Left ventricle myocardium superior (tissue), 1 donor: ENCODE measurements at regions not wholly inside any gene's neighbourhood (a gene's known extent, or its start where the extent isn't known, plus 50 kb on each side); places are given as distances from the start of the nearest gene placed in this dataset.
A peak's percentile ranks its signal among the peaks of the same experiment; 100 is the strongest.
"Not testable (repeated sequence)": the region's sequence is repeated elsewhere in the genome, so short reads cannot be mapped to it uniquely, and the experiment has no call there.

Experiments used
- ATAC-seq: fragments of 200-7000 bp; cut with Tn5 transposase; one replicate; pipeline ENCODE4 v1.9.1; 2020; ENCODE audit warnings: mild to moderate bottlenecking, moderate library complexity
- DNase-seq: peaks from one replicate; pipeline ENCODE4 v3.0.0-alpha.2; 2020
- intact Hi-C: fragments of 100-400 bp; cut with micrococcal nuclease; formaldehyde crosslinking; loops from one replicate; pipeline ENCODE4 v1.11.0; 2022
- donor health status: DM: no; HTN: yes; CAD: no; lungs with severe emphysema.

- intact Hi-C loops, result no loop called here
- ATAC-seq (peak; percentile 62), DNase-seq (peak; percentile 43)
Observed at GRCh38 chr3:137191133-137191923, 233.5 kb downstream of the IL20RB start.

GRCh38 chr3:137191951-137192350 lies 234.2 kb downstream of the IL20RB start:
- no peak for ATAC-seq
- intact Hi-C loops, result no loop called here

GRCh38 chr3:137194301-137194700 lies 236.5 kb downstream of the IL20RB start:
- DNase-seq (no peak), ATAC-seq (no peak)
- intact Hi-C loops, result no loop called here

More at GRCh38 chr3:137191951-137192350, 234.2 kb downstream of the IL20RB start:
- no peak for DNase-seq

- DNase-seq, intact Hi-C loops: not testable (repeated sequence)
Observed at GRCh38 chr3:137198374-137198773, 240.6 kb downstream of the IL20RB start.

GRCh38 chr3:137199678-137200077 lies 241.9 kb downstream of the IL20RB start:
- no peak for DNase-seq
- intact Hi-C loops, result no loop called here
- no peak for ATAC-seq

More at GRCh38 chr3:137198374-137198773, 240.6 kb downstream of the IL20RB start:
- ATAC-seq, result not testable (repeated sequence)

GRCh38 chr3:137201066-137201465 lies 243.3 kb downstream of the IL20RB start:
- intact Hi-C loops, result no loop called here
- no peak for ATAC-seq
- no peak for DNase-seq

GRCh38 chr3:137202941-137203340 lies 245.2 kb downstream of the IL20RB start:
- DNase-seq (no peak), ATAC-seq (no peak)
- intact Hi-C loops, result no loop called here

GRCh38 chr3:137204409-137204808 lies 246.6 kb downstream of the IL20RB start:
- no peak for DNase-seq
- ATAC-seq, result no peak
- intact Hi-C loops, result no loop called here

GRCh38 chr3:137205394-137206045 lies 247.7 kb downstream of the IL20RB start:
- ATAC-seq (no peak), DNase-seq (no peak)
- intact Hi-C loops, result no loop called here

- ATAC-seq (no peak), DNase-seq (no peak)
- intact Hi-C loops, result no loop called here
Observed at GRCh38 chr3:137207616-137208015, 249.8 kb downstream of the IL20RB start.

- intact Hi-C loops, result no loop called here
- DNase-seq, result no peak
- ATAC-seq, result no peak
Observed at GRCh38 chr3:137217733-137218132, 259.9 kb downstream of the IL20RB start.

- ATAC-seq (no peak), DNase-seq (no peak)
- intact Hi-C loops, result no loop called here
Observed at GRCh38 chr3:137219801-137220445, 262.1 kb downstream of the IL20RB start.

- intact Hi-C loops, result no loop called here
- DNase-seq (no peak), ATAC-seq (no peak)
Observed at GRCh38 chr3:137222736-137223225, 265.0 kb downstream of the IL20RB start.

- ATAC-seq (no peak), DNase-seq (no peak)
- intact Hi-C loops, result no loop called here
Observed at GRCh38 chr3:137224464-137224863, 266.7 kb downstream of the IL20RB start.

- DNase-seq (no peak), ATAC-seq (no peak)
- intact Hi-C loops, result no loop called here
Observed at GRCh38 chr3:137242836-137243400, 285.1 kb downstream of the IL20RB start.

GRCh38 chr3:137246491-137246890 lies 288.7 kb downstream of the IL20RB start:
- no peak for ATAC-seq
- intact Hi-C loops, result no loop called here

GRCh38 chr3:137249311-137249940 lies 291.6 kb downstream of the IL20RB start:
- intact Hi-C loops, result no loop called here
- ATAC-seq (no peak), DNase-seq (no peak)

More at GRCh38 chr3:137246491-137246890, 288.7 kb downstream of the IL20RB start:
- DNase-seq, result no peak

- DNase-seq (no peak), ATAC-seq (peak; percentile 87)
- intact Hi-C loops, result no loop called here
Observed at GRCh38 chr3:137259089-137259488, 301.3 kb downstream of the IL20RB start.

GRCh38 chr3:137259701-137260100 lies 301.9 kb downstream of the IL20RB start:
- DNase-seq, result no peak
- peak; percentile 64 for ATAC-seq
- intact Hi-C loops, result no loop called here
